ENCODE measurements at regions not wholly inside any gene's neighbourhood (a gene's known extent, or its start where the extent isn't known, plus 50 kb on each side); places are given as distances from the start of the nearest gene placed in this dataset.

GRCh38 chr5:163366757-163367156 lies 70.6 kb upstream of the CCNG1 start:
- DNase-seq = no peak

- DNase-seq = no peak
Observed at GRCh38 chr5:163369776-163370385, 67.5 kb upstream of the CCNG1 start.

- DNase-seq = no peak
Observed at GRCh38 chr5:163373436-163374084, 63.8 kb upstream of the CCNG1 start.

GRCh38 chr5:163377982-163378381 lies 59.4 kb upstream of the CCNG1 start:
- DNase-seq = no peak

GRCh38 chr5:163379298-163380155 lies 57.9 kb upstream of the CCNG1 start:
- DNase-seq = no peak

- DNase-seq = no peak
Observed at GRCh38 chr5:163381832-163382231, 55.6 kb upstream of the CCNG1 start.

GRCh38 chr5:163383754-163384153 lies 53.6 kb upstream of the CCNG1 start:
- DNase-seq = no peak

- DNase-seq = no peak
Observed at GRCh38 chr5:163384669-163385068, 52.7 kb upstream of the CCNG1 start.

- no peak for DNase-seq
Observed at GRCh38 chr5:163385271-163385670, 52.1 kb upstream of the CCNG1 start.

GRCh38 chr5:163385824-163386223 lies 51.6 kb upstream of the CCNG1 start:
- no peak for DNase-seq

GRCh38 chr5:163386352-163386751 lies 51.0 kb upstream of the CCNG1 start:
- DNase-seq = no peak

GRCh38 chr5:163387589-163388343 lies 49.6 kb upstream of the CCNG1 start:
- no peak for DNase-seq

Measured in C1 segment of cervical spinal cord (tissue), 14 donors.